ENCODE measurements at regions not wholly inside any gene's neighbourhood (a gene's known extent, or its start where the extent isn't known, plus 50 kb on each side); places are given as distances from the start of the nearest gene placed in this dataset.

- no peak for DNase-seq (ENCODE audit: low spot score)
- Histone ChIP-seq H3K4me1 (no peaks in the 10 kb centered on the region), H3K9me3 (no peaks in the 10 kb centered on the region), H3K27me3 (no peaks in the 10 kb centered on the region), H3K36me3 (no peaks in the 10 kb centered on the region), H3K27ac (no peak overlapping the region), H3K4me3 (no peak overlapping the region)
- TF ChIP-seq, protein P1, sequence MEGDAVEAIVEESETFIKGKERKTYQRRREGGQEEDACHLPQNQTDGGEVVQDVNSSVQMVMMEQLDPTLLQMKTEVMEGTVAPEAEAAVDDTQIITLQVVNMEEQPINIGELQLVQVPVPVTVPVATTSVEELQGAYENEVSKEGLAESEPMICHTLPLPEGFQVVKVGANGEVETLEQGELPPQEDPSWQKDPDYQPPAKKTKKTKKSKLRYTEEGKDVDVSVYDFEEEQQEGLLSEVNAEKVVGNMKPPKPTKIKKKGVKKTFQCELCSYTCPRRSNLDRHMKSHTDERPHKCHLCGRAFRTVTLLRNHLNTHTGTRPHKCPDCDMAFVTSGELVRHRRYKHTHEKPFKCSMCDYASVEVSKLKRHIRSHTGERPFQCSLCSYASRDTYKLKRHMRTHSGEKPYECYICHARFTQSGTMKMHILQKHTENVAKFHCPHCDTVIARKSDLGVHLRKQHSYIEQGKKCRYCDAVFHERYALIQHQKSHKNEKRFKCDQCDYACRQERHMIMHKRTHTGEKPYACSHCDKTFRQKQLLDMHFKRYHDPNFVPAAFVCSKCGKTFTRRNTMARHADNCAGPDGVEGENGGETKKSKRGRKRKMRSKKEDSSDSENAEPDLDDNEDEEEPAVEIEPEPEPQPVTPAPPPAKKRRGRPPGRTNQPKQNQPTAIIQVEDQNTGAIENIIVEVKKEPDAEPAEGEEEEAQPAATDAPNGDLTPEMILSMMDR (IDR thresholded peaks at IDR 0.05), result no peak
Observed at GRCh38 chr13:103539721-103540381, 473.6 kb upstream of the SLC10A2 start.

DNA sequence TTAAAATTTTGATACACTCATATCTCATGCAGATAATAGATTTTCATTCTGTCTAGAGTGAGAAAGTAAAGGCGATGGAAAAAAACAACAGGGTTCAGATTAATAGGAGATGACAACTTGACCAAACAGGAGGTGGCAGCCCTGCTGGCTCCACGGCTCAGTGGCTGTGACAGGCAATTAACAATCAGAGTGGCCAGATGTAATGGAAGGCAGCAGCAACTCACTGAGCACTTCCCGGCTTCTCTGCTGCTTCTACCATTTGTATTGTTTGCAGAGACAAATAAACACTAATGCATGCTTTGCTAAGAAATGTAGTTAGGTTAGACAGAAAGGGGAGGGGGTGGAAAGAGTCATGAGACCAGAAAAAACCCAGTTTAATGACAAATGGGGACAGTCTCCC lies 473.0 kb upstream of the SLC10A2 start:
- TF ChIP-seq, protein P1 (IDR thresholded peaks at IDR 0.05), result no peak
- Histone ChIP-seq H3K27ac (no peak overlapping the region), H3K4me1 (no peaks in the 10 kb centered on the region), H3K9me3 (no peaks in the 10 kb centered on the region), H3K27me3 (no peaks in the 10 kb centered on the region), H3K4me3 (no peak overlapping the region), H3K36me3 (no peaks in the 10 kb centered on the region)
- DNase-seq (ENCODE audit: low spot score), result no peak

GRCh38 chr13:103537616-103538015 lies 471.4 kb upstream of the SLC10A2 start:
- Histone ChIP-seq H3K4me1 (no peaks in the 10 kb centered on the region), H3K9me3 (no peaks in the 10 kb centered on the region), H3K27me3 (no peaks in the 10 kb centered on the region), H3K27ac (no peak overlapping the region), H3K4me3 (no peak overlapping the region), H3K36me3 (no peaks in the 10 kb centered on the region)
- no peak for DNase-seq (ENCODE audit: low spot score)
- TF ChIP-seq, protein P1 (IDR thresholded peaks at IDR 0.05), result no peak

- DNase-seq (ENCODE audit: low spot score), result no peak
- H3K27me3 ChIP-seq, result no peaks in the 10 kb centered on the region
- TF ChIP-seq, protein P1 (IDR thresholded peaks at IDR 0.05), result no peak
- H3K4me3 ChIP-seq, result no peak overlapping the region
- no peaks in the 10 kb centered on the region for H3K9me3 ChIP-seq
- H3K36me3 ChIP-seq, result no peaks in the 10 kb centered on the region
- H3K27ac ChIP-seq, result no peak overlapping the region
- no peaks in the 10 kb centered on the region for H3K4me1 ChIP-seq
Observed at GRCh38 chr13:103531278-103531677, 465.1 kb upstream of the SLC10A2 start.

DNA sequence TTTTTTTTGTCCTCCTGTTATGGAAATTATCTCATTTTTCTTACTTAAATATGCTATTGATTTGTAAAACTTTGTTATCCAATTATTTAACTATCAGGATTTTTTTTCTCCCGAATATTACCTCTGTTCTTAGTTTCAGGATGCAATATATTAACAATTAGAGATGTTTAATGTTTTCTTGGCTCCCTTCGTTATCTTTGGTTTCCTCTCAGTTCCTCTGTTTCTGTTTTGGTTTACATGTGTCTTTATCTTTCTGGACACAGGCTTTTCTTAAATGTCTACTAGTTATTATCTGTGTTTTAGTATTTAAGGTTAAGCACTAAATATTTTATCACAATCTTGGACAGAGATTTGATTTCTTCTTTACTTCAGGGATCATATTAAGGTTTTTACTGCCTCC lies 462.2 kb upstream of the SLC10A2 start:
- Histone ChIP-seq H3K4me3 (no peak overlapping the region), H3K4me1 (no peaks in the 10 kb centered on the region), H3K9me3 (no peaks in the 10 kb centered on the region), H3K27ac (no peak overlapping the region), H3K36me3 (no peaks in the 10 kb centered on the region), H3K27me3 (no peaks in the 10 kb centered on the region)
- no peak for DNase-seq (ENCODE audit: low spot score)
- TF ChIP-seq, protein P1 (IDR thresholded peaks at IDR 0.05), result no peak

DNA sequence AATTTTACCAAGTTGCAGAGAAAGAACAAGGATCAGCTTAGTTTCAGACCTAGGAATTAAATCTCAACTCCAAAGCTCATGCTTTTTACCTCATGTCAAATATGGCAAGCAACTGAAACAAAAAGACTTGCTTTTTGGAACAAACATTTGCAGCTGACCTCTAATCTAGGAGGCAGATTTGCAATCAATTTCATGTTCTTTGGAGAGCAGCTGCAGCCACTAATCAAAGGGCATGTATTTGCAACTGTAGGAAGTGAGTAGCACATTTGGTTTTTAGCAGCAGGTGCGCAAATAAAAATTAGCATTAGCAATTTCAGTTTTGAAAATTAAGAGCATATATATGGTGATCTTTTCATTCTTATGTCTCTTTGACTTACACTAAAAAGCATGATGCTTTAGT lies 459.3 kb upstream of the SLC10A2 start:
- Histone ChIP-seq H3K27ac (no peak overlapping the region), H3K27me3 (no peaks in the 10 kb centered on the region), H3K4me3 (no peak overlapping the region), H3K9me3 (no peaks in the 10 kb centered on the region), H3K4me1 (no peaks in the 10 kb centered on the region), H3K36me3 (no peaks in the 10 kb centered on the region)
- TF ChIP-seq, protein P1 (IDR thresholded peaks at IDR 0.05), result no peak
- no peak for DNase-seq (ENCODE audit: low spot score)

All from right atrium auricular region (tissue), 2 donors.